DND-41 (cell line): ENCODE measurements at regions not wholly inside any gene's neighbourhood (a gene's known extent, or its start where the extent isn't known, plus 50 kb on each side); places are given as distances from the start of the nearest gene placed in this dataset.

Experiments used
- ATAC-seq: fragments of 200-7000 bp; cut with Tn5 transposase; 3 replicates; pipeline ENCODE4 v1.9.1; 2021; ENCODE audit warnings: low read depth; ENCODE audit not compliant: insufficient read depth
- DNase-seq: peaks from one replicate; pipeline ENCODE4 v3.0.0-alpha.2; 2020
- H2AFZ ChIP-seq: 2 replicates; pipeline ENCODE4 v1.6.0; 2012; ENCODE audit warnings: low read depth, low read length
- H3K27ac ChIP-seq: 2 replicates; pipeline ENCODE4 v1.5.1; 2012; ENCODE audit warnings: low read length, inconsistent platforms
- H3K27me3 ChIP-seq: fragments of 200-600 bp; sonication (generic); 2 replicates; pipeline ENCODE4 v1.6.0; 2012; ENCODE audit warnings: low read length, mild to moderate bottlenecking, inconsistent platforms; ENCODE audit not compliant: insufficient read depth, poor library complexity
- H3K36me3 ChIP-seq: 2 replicates; pipeline ENCODE4 v1.5.1; 2012; ENCODE audit warnings: low read length, inconsistent platforms; ENCODE audit not compliant: insufficient read depth
- H3K4me1 ChIP-seq: 2 replicates; pipeline ENCODE4 v1.5.1; 2012; ENCODE audit warnings: mild to moderate bottlenecking, low read length; ENCODE audit not compliant: insufficient read depth
- H3K4me2 ChIP-seq: 2 replicates; pipeline ENCODE4 v1.6.0; 2012; ENCODE audit warnings: mild to moderate bottlenecking, moderate library complexity, low read length, inconsistent platforms; ENCODE audit not compliant: insufficient read depth
- H3K4me3 ChIP-seq, 2 experiments: fragments of 200-600 bp in 1 of 2; shearing (Covaris generic) in 1 of 2; 2 replicates each; pipeline ENCODE4 v1.5.1; 2012 to 2016; ENCODE audit warnings: inconsistent platforms in 2 of 2, low read length in 2 of 2, mild to moderate bottlenecking in 2 of 2, low read depth in 1 of 2, moderate library complexity in 1 of 2
- H3K79me2 ChIP-seq: 2 replicates; pipeline ENCODE4 v1.6.0; 2012; ENCODE audit warnings: low read length, inconsistent platforms; ENCODE audit not compliant: insufficient read depth
- H3K9ac ChIP-seq: 2 replicates; pipeline ENCODE4 v1.6.0; 2012; ENCODE audit warnings: low read depth, mild to moderate bottlenecking, inconsistent platforms, low read length, moderate library complexity
- H3K9me3 ChIP-seq: 2 replicates; pipeline ENCODE4 v1.5.1; 2012; ENCODE audit warnings: low read length, moderate library complexity, mild to moderate bottlenecking, inconsistent platforms; ENCODE audit not compliant: insufficient read depth, severe bottlenecking
- H4K20me1 ChIP-seq: 2 replicates; pipeline ENCODE4 v1.6.0; 2012; ENCODE audit warnings: low read length; ENCODE audit not compliant: insufficient read depth
- EZH2 ChIP-seq: IDR thresholded peaks from 3 replicates; pipeline ENCODE4 v1.6.1; 2012; ENCODE audit warnings: borderline replicate concordance, low read depth, mild to moderate bottlenecking, moderate library complexity, low read length, inconsistent platforms; ENCODE audit not compliant: severe bottlenecking
- TF ChIP-seq, protein P1 (sequence below): IDR thresholded peaks from 2 replicates; pipeline ENCODE4 v1.5.1; 2012; ENCODE audit warnings: borderline replicate concordance, low read length, moderate library complexity, mild to moderate bottlenecking; ENCODE audit not compliant: poor library complexity, severe bottlenecking; ENCODE audit errors: extremely low read depth

DNA sequence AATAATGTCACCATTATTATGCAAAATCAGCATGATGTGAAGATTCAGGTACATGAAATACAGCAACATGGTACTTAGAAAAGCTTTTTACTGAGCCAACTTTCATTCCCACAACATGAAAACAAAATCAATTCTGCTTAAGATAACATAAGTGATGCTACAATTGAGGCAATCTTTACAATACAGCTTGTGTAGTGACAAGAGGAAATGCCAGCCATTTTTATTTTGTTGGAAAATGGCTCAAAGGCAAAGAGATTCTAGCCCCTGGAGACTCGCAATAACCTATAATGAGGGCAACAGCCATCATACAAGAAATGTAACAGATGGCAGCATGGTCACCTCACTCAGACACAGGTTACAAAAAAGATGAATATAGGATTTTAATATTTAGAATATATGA is 560.4 kb downstream of the SPOCK3 start:
- no peaks in the 10 kb centered on the region for H3K4me1 ChIP-seq
- ATAC-seq, result no peak
- no peak for TF ChIP-seq EZH2
- TF ChIP-seq, protein P1, sequence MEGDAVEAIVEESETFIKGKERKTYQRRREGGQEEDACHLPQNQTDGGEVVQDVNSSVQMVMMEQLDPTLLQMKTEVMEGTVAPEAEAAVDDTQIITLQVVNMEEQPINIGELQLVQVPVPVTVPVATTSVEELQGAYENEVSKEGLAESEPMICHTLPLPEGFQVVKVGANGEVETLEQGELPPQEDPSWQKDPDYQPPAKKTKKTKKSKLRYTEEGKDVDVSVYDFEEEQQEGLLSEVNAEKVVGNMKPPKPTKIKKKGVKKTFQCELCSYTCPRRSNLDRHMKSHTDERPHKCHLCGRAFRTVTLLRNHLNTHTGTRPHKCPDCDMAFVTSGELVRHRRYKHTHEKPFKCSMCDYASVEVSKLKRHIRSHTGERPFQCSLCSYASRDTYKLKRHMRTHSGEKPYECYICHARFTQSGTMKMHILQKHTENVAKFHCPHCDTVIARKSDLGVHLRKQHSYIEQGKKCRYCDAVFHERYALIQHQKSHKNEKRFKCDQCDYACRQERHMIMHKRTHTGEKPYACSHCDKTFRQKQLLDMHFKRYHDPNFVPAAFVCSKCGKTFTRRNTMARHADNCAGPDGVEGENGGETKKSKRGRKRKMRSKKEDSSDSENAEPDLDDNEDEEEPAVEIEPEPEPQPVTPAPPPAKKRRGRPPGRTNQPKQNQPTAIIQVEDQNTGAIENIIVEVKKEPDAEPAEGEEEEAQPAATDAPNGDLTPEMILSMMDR, result no peak

DNA sequence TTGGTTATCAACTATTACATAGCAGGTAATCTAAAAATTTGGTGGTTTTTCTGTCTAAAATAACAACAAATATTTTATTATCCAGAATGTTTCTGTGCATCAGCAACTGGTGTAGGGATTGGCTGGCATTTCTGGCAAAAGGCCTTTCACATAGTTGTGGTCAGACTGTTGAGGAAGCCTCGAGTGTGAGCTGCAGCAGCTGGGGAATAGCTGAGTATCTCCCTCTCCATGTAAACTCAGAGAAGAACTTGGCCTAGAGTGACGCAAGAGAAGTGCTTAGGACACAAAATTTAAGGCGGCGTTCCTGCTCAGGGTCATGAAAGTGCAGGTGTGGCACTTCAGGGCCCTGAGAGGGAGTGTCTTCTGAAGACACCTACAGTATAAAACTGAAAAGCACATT is 558.9 kb downstream of the SPOCK3 start:
- Histone ChIP-seq H3K9me3 (no peaks in the 10 kb centered on the region), H3K4me1 (no peaks in the 10 kb centered on the region), H3K27me3 (no peaks in the 10 kb centered on the region), H3K79me2 (no peaks in the 10 kb centered on the region), H4K20me1 (no peaks in the 10 kb centered on the region), H3K36me3 (no peaks in the 10 kb centered on the region), H3K4me3 (no peak overlapping the region), H3K27ac (no peak overlapping the region), H2AFZ (no peak overlapping the region), H3K4me2 (no peak overlapping the region), H3K9ac (no peak overlapping the region)
- DNase-seq (no peak), ATAC-seq (no peak)
- TF ChIP-seq, protein P1, result no peak
- no peak for TF ChIP-seq EZH2

More for the DNA sequence above, 560.4 kb downstream of the SPOCK3 start:
- H3K4me2 ChIP-seq, result no peak overlapping the region
- H3K9me3 ChIP-seq, result no peaks in the 10 kb centered on the region
- H3K27ac ChIP-seq, result no peak overlapping the region
- DNase-seq, result no peak
- H3K9ac ChIP-seq, result no peak overlapping the region
- H4K20me1 ChIP-seq, result no peaks in the 10 kb centered on the region
- H3K4me3 ChIP-seq, result no peak overlapping the region
- no peak overlapping the region for H2AFZ ChIP-seq
- no peaks in the 10 kb centered on the region for H3K36me3 ChIP-seq
- H3K79me2 ChIP-seq, result no peaks in the 10 kb centered on the region
- no peaks in the 10 kb centered on the region for H3K27me3 ChIP-seq

- no peaks in the 10 kb centered on the region for H4K20me1 ChIP-seq
- H3K27ac ChIP-seq, result no peak overlapping the region
- no peak overlapping the region for H3K4me2 ChIP-seq
- H2AFZ ChIP-seq, result no peak overlapping the region
- no peak for ATAC-seq
- H3K9ac ChIP-seq, result no peak overlapping the region
- no peak for DNase-seq
- no peaks in the 10 kb centered on the region for H3K27me3 ChIP-seq
- H3K36me3 ChIP-seq, result no peaks in the 10 kb centered on the region
- H3K9me3 ChIP-seq, result no peaks in the 10 kb centered on the region
- H3K4me3 ChIP-seq, result no peak overlapping the region
- TF ChIP-seq, protein P1, result no peak
- TF ChIP-seq EZH2, result no peak
- no peaks in the 10 kb centered on the region for H3K4me1 ChIP-seq
- H3K79me2 ChIP-seq, result no peaks in the 10 kb centered on the region
These were observed 553.5 kb downstream of the SPOCK3 start for GRCh38 chr4:166680796-166681195.

DNA sequence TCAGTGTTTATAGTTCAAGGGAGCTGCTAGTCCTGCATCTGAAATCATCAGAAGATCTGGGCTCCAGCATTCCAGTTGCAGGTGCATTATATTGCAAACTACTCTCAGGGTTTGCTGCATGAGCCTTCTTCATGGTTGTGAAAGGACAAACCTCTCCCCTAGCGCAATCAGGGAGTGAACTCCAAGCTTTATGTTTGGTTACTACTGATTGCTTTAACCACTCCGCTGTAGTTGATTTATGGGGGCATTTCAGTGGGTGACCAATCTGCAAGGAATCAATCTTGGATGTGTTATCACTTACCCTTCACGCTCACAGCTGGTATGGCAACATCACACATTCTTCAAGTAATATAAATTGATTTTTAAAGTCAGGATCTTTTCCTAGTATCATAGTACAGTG is 552.1 kb downstream of the SPOCK3 start:
- Histone ChIP-seq H3K4me2 (no peak overlapping the region), H3K79me2 (no peaks in the 10 kb centered on the region), H3K4me1 (no peaks in the 10 kb centered on the region), H3K9ac (no peak overlapping the region), H3K27me3 (no peaks in the 10 kb centered on the region), H3K36me3 (no peaks in the 10 kb centered on the region), H3K4me3 (no peak overlapping the region), H3K27ac (no peak overlapping the region), H2AFZ (no peak overlapping the region), H3K9me3 (no peaks in the 10 kb centered on the region), H4K20me1 (no peaks in the 10 kb centered on the region)
- ATAC-seq (no peak), DNase-seq (no peak)
- TF ChIP-seq, protein P1, result no peak
- no peak for TF ChIP-seq EZH2
